Prostate gland (tissue), 2 donors: ENCODE measurements at regions not wholly inside any gene's neighbourhood (a gene's known extent, or its start where the extent isn't known, plus 50 kb on each side); places are given as distances from the start of the nearest gene placed in this dataset.

Experiments
- DNase-seq: peaks from one replicate; pipeline ENCODE4 v3.0.0-alpha.2; 2019; ENCODE audit warnings: low spot score
- H3K27ac ChIP-seq, 2 donors: fragments of 200-600 bp; sonication (generic); 2 replicates each; pipeline ENCODE4 v1.5.1; 2017 to 2019
- H3K27me3 ChIP-seq: fragments of 200-600 bp; sonication (generic); replicated peaks from 2 replicates; pipeline ENCODE4 v1.5.1; 2019; ENCODE audit not compliant: insufficient read depth
- H3K36me3 ChIP-seq, 2 donors: fragments of 200-600 bp; sonication (generic); 1 replicate in 1 of 2; 2 replicates in 1 of 2; pipeline versions ENCODE4 v1.5.1 to v1.8.1; 2017 to 2019
- H3K4me1 ChIP-seq: fragments of 200-600 bp; sonication (generic); replicated peaks from 2 replicates; pipeline ENCODE4 v1.5.1; 2019
- H3K4me3 ChIP-seq, 2 donors: fragments of 200-600 bp; sonication (generic); 2 replicates each; pipeline ENCODE4 v1.5.1; 2017 to 2019
- H3K9me3 ChIP-seq: fragments of 200-600 bp; sonication (generic); 2 replicates; pipeline ENCODE4 v1.5.1; 2017
- POLR2A ChIP-seq: fragments of 450-650 bp; IDR thresholded peaks from one replicate; pipeline ENCODE4 v1.6.1; 2016; ENCODE audit warnings: antibody characterized with exemption, mild to moderate bottlenecking
- POLR2AphosphoS5 ChIP-seq: sonication (generic); formaldehyde crosslinking; IDR thresholded peaks from one replicate; pipeline ENCODE4 v1.6.1; 2017; ENCODE audit warnings: antibody characterized with exemption
- WGBS: methylation state at CpG from one replicate; pipeline ENCODE4 v1.1.5; 2018; 5-methylcytosine and 5-hydroxymethylcytosine counted together
- intact Hi-C: fragments of 100-400 bp; cut with DNase I; formaldehyde crosslinking; loops from one replicate; pipeline ENCODE4 v1.14.2; 2022
- TF ChIP-seq, protein P1 (sequence below), 4 experiments: fragments of 200-600 bp in 2 of 4; fragments of 450-650 bp in 2 of 4; sonication (generic) in 2 of 4; IDR thresholded peaks; 1 replicate in 3 of 4; 2 replicates in 1 of 4; pipeline ENCODE4 v1.5.1; 2016 to 2019; ENCODE audit warnings: antibody characterized with exemption in 4 of 4, mild to moderate bottlenecking in 2 of 4, moderate library complexity in 2 of 4

- Histone ChIP-seq H3K4me1 (no peaks in the 10 kb centered on the region), H3K36me3 (no peaks in the 10 kb centered on the region), H3K9me3 (no peaks in the 10 kb centered on the region), H3K27me3 (no peaks in the 10 kb centered on the region), H3K27ac (no peak overlapping the region), H3K4me3 (no peak overlapping the region)
- DNase-seq = no peak
- 32% methylated on average over 3 of the region's 3 CpGs for WGBS
- intact Hi-C loops = no loop called here
- TF ChIP-seq, protein P1, sequence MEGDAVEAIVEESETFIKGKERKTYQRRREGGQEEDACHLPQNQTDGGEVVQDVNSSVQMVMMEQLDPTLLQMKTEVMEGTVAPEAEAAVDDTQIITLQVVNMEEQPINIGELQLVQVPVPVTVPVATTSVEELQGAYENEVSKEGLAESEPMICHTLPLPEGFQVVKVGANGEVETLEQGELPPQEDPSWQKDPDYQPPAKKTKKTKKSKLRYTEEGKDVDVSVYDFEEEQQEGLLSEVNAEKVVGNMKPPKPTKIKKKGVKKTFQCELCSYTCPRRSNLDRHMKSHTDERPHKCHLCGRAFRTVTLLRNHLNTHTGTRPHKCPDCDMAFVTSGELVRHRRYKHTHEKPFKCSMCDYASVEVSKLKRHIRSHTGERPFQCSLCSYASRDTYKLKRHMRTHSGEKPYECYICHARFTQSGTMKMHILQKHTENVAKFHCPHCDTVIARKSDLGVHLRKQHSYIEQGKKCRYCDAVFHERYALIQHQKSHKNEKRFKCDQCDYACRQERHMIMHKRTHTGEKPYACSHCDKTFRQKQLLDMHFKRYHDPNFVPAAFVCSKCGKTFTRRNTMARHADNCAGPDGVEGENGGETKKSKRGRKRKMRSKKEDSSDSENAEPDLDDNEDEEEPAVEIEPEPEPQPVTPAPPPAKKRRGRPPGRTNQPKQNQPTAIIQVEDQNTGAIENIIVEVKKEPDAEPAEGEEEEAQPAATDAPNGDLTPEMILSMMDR (IDR thresholded peaks at IDR 0.05) = no peak
- TF ChIP-seq POLR2AphosphoS5 = no peak
- TF ChIP-seq POLR2A = no peak
Measured at GRCh38 chr16:26795184-26795583, 271.5 kb upstream of the C16orf82 start.

- Histone ChIP-seq H3K27me3 (no peaks in the 10 kb centered on the region), H3K27ac (no peak overlapping the region), H3K4me3 (no peak overlapping the region), H3K4me1 (no peaks in the 10 kb centered on the region), H3K36me3 (no peaks in the 10 kb centered on the region), H3K9me3 (no peaks in the 10 kb centered on the region)
- TF ChIP-seq POLR2AphosphoS5 (no peak), POLR2A (no peak)
- TF ChIP-seq, protein P1 (IDR thresholded peaks at IDR 0.05) = no peak
- intact Hi-C loops = no loop called here
- no peak for DNase-seq
- 70% methylated on average over 3 of the region's 3 CpGs for WGBS
Measured at GRCh38 chr16:26801628-26802027, 265.1 kb upstream of the C16orf82 start.

DNA sequence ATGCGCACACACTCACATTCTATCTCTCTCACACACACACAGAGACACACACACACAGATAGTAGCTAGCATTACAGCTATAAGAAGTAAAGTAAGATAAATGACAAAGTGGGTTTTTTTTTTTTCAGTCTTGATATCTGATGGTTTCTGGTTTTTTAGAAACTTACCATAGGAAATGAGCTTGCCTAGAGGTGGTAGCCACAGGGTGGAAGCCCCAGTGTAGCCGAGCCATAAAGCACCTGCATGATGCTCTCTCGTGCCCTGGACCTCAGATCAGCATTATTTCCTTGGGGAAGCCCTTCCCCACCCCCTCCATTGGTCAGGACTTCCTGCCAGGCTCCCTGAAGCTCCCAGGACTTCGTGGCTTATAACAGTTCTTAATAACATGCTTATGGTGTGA is 264.3 kb upstream of the C16orf82 start:
- TF ChIP-seq, protein P1 (IDR thresholded peaks at IDR 0.05) = no peak
- TF ChIP-seq POLR2AphosphoS5 (no peak), POLR2A (no peak)
- no peaks in the 10 kb centered on the region for H3K36me3 ChIP-seq
- H3K27me3 ChIP-seq = no peaks in the 10 kb centered on the region
- H3K4me1 ChIP-seq = no peaks in the 10 kb centered on the region
- no peaks in the 10 kb centered on the region for H3K9me3 ChIP-seq
- WGBS = 31% methylated on average over 4 of the region's 4 CpGs
- no peak for DNase-seq
- intact Hi-C loops = no loop called here
- no peak overlapping the region for H3K4me3 ChIP-seq
- no peak overlapping the region for H3K27ac ChIP-seq

DNA sequence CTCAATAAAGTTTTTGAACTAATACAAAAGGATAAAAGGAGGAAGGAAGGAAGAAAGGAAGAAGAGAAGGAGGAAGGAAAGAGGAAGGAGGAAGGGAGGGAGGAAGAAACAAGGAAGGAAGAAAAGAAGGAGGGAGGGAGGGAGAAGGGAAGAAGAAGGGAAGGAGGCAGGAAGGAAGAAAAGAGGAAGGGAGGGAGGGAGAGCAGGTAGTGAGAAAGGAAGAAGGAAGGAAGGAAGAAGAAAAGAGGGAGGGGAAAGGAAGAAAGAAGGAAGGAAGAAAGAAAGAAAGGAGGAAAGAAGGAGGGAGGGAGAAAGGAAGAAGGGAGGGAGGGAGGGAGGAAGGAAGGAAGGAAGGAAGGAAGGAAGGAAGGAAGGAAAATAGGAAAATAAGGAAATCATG is 263.8 kb upstream of the C16orf82 start:
- no peak for DNase-seq
- Histone ChIP-seq H3K27ac (no peak overlapping the region), H3K27me3 (no peaks in the 10 kb centered on the region), H3K9me3 (no peaks in the 10 kb centered on the region), H3K36me3 (no peaks in the 10 kb centered on the region), H3K4me1 (no peaks in the 10 kb centered on the region), H3K4me3 (no peak overlapping the region)
- intact Hi-C loops = no loop called here
- TF ChIP-seq POLR2A (no peak), POLR2AphosphoS5 (no peak)
- TF ChIP-seq, protein P1 (IDR thresholded peaks at IDR 0.05) = no peak

DNA sequence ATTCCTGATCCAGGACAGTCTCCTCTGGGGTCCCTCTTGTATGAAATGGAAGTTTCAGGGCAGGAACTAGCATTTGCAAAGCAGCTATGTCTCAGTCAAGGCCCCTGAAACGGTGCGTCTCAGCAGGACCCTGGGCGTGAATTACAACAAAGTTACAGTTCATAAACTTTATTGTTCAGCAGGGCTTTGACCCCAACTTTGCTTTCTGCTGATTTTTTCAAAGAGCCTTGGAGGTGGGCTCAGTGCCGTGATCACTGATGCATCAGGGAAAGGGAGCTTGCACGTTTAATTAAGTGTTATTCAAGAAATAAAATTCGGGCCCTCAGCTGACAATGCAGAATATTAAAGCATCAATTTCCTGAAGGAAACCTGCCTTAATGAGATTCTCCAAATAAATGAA is 260.1 kb upstream of the C16orf82 start:
- no peaks in the 10 kb centered on the region for H3K27me3 ChIP-seq
- no peak overlapping the region for H3K27ac ChIP-seq
- H3K4me3 ChIP-seq = no peak overlapping the region
- intact Hi-C loops = no loop called here
- TF ChIP-seq POLR2A (no peak), POLR2AphosphoS5 (no peak)
- TF ChIP-seq, protein P1 (IDR thresholded peaks at IDR 0.05) = no peak
- no peaks in the 10 kb centered on the region for H3K4me1 ChIP-seq
- 51% methylated on average over 6 of the region's 6 CpGs for WGBS
- H3K36me3 ChIP-seq = no peaks in the 10 kb centered on the region
- no peaks in the 10 kb centered on the region for H3K9me3 ChIP-seq
- DNase-seq = no peak
